Pancreas (tissue), 10 donors: ENCODE measurements at regions not wholly inside any gene's neighbourhood (a gene's known extent, or its start where the extent isn't known, plus 50 kb on each side); places are given as distances from the start of the nearest gene placed in this dataset.
A peak's percentile ranks its signal among the peaks of the same experiment; 100 is the strongest.

Experiments used
- ATAC-seq, 4 donors: fragments of 200-7000 bp; cut with Tn5 transposase; one replicate each; pipeline versions ENCODE4 v1.8.0 to v1.9.1; 2020; ENCODE audit warnings: mild to moderate bottlenecking in 4 of 4, moderate library complexity in 4 of 4
- DNase-seq, 6 donors: peaks; one replicate each; pipeline ENCODE4 v3.0.0-alpha.2; 2020
- FAIRE-seq: peaks from 2 replicates; lab custom pipeline; 2012; peaks lifted over from hg19 to GRCh38; lab: Jason Lieb, UNC
- H3K27ac ChIP-seq, 4 donors: fragments of 200-600 bp; sonication (generic); 1 replicate in 3 of 4; 2 replicates in 1 of 4; pipeline versions ENCODE4 v1.5.0 to v1.8.0; 2020
- H3K27me3 ChIP-seq, 4 donors: fragments of 200-600 bp; one replicate each; pipeline ENCODE4 v1.8.0; 2021
- H3K36me3 ChIP-seq, 3 donors: fragments of 200-600 bp; sonication (generic) in 1 of 3; one replicate each; pipeline versions ENCODE4 v1.5.0 to v1.8.0; 2020 to 2021
- H3K4me1 ChIP-seq, 3 donors: fragments of 200-600 bp; one replicate each; pipeline ENCODE4 v1.8.0; 2021
- H3K4me3 ChIP-seq, 4 donors: fragments of 200-600 bp; sonication (generic) in 2 of 4; one replicate each; pipeline versions ENCODE4 v1.5.0 to v1.8.0; 2020 to 2021
- H3K9me3 ChIP-seq, 4 donors: fragments of 200-600 bp; one replicate each; pipeline ENCODE4 v1.8.0; 2021
- WGBS, 2 donors: extraction: QIAGEN DNeasy Blood & Tissue Kit; methylation state at CpG; one replicate each; pipeline ENCODE4 v1.1.7; 2013; 5-methylcytosine and 5-hydroxymethylcytosine counted together
- intact Hi-C, 3 donors: fragments of 100-400 bp; cut with DNase I; formaldehyde crosslinking; loops; one replicate each; pipeline versions ENCODE4 v1.11.1 to v1.14.2; 2022
- TF ChIP-seq, protein P1 (sequence below), 4 donors: fragments of 200-600 bp; sonication (generic) in 3 of 4; IDR thresholded peaks; one replicate each; pipeline versions ENCODE4 v1.5.0 to v1.8.0; 2021; ENCODE audit warnings: antibody characterized with exemption in 4 of 4
- donor health status: healthy with polysubstance abuse.
- donor health status: DM: no; HTN: no; CAD: no; lungs with moderate emphysema.
- donor health status: DM: no; HTN: no; CAD: no.
- donor health status: control.
- donor health status: control.
- donor health status: Bipolar disorder and iron deficiency.
- donor health status: DM: yes; HTN: yes; CAD: no.
- donor health status: DM: no; HTN: no; CAD: no.
- donor health status: DM: no; HTN: no; CAD: no.
- donor health status: DM: yes; HTN: yes; CAD: no.

DNA sequence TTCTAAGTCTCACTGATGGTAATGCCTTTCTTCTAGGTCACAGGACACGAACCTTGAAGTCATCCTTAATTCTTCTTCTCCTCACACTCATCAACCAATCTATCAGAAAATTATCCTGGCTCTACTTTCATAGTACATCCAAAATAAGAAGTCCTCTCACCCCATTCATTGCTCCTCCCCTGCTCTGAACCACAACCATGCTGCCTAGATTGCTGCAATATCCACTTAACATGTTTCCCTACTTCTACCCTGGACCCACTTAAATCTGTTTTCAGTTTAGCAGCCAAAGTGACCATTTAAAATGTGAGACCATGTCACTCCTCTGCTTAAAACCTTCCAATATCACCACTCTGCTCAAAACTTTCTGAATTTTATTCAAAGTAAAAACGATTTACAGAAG is 445.9 kb upstream of the FAT3 start:
- Histone ChIP-seq H3K36me3 (no peaks in the 10 kb centered on the region), H3K4me3 (no peak overlapping the region), H3K27me3 (no peaks in the 10 kb centered on the region), H3K27ac (no peak overlapping the region), H3K9me3 (no peaks in the 10 kb centered on the region), H3K4me1 (no peaks in the 10 kb centered on the region)
- TF ChIP-seq, protein P1, sequence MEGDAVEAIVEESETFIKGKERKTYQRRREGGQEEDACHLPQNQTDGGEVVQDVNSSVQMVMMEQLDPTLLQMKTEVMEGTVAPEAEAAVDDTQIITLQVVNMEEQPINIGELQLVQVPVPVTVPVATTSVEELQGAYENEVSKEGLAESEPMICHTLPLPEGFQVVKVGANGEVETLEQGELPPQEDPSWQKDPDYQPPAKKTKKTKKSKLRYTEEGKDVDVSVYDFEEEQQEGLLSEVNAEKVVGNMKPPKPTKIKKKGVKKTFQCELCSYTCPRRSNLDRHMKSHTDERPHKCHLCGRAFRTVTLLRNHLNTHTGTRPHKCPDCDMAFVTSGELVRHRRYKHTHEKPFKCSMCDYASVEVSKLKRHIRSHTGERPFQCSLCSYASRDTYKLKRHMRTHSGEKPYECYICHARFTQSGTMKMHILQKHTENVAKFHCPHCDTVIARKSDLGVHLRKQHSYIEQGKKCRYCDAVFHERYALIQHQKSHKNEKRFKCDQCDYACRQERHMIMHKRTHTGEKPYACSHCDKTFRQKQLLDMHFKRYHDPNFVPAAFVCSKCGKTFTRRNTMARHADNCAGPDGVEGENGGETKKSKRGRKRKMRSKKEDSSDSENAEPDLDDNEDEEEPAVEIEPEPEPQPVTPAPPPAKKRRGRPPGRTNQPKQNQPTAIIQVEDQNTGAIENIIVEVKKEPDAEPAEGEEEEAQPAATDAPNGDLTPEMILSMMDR (IDR thresholded peaks at IDR 0.05): no peak
- 50 to 57% methylated on average over 2 of the region's 2 CpGs for WGBS, 2 donors
- FAIRE-seq (no peak), DNase-seq (no peak), ATAC-seq (no peak)
- intact Hi-C loops: no loop called here

DNA sequence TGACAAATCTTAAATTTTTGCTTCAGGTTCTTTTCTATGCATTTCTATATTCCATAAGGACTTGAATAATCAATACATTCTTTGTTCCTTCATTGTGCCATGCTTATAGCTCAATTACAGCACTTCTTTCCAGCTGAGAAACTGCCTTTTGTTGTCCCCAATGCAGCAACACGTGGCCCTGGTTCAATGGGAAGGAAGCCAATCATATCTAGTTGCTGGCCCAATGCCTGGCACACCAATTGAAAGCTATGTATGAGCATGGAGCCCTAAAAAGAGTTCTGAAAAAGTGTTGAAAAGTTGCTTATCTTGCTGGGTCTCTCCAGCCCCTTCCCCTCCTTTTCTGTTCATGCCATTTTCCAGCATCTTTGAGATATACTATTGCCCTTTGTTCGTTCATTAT is 448.0 kb upstream of the FAT3 start:
- Histone ChIP-seq H3K4me1 (no peaks in the 10 kb centered on the region), H3K36me3 (no peaks in the 10 kb centered on the region), H3K27me3 (no peaks in the 10 kb centered on the region), H3K4me3 (no peak overlapping the region), H3K27ac (no peak overlapping the region), H3K9me3 (no peaks in the 10 kb centered on the region)
- 21 to 31% methylated on average over 2 of the region's 2 CpGs for WGBS, 2 donors
- intact Hi-C loops: no loop called here
- FAIRE-seq (no peak), DNase-seq (peak in 3 of 6 donors; percentile 26 to 43 (median 40)), ATAC-seq (peak in 2 of 4 donors; percentile 63 to 74)
- TF ChIP-seq, protein P1 (IDR thresholded peaks at IDR 0.05): no peak

DNA sequence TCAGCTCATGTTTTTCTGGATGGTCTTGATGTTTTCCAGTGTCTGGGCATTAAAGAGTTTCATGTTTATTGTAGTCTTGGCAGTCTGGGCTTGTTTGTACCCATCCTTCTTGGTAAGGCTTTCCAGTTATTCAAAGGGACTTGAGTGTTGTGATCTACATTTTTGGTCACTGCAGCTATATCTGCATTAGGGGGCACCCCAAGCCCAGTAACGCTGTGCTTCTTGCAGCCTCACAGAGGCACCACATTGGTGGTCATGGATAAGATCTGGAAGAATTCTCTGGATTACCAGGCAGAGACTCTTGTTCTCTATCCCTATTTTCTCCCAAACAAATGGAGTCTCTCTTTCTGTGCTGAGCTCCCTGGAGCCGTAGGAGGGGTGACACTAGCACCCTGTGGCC is 451.5 kb upstream of the FAT3 start:
- Histone ChIP-seq H3K27me3 (no peaks in the 10 kb centered on the region), H3K36me3 (no peaks in the 10 kb centered on the region), H3K9me3 (no peaks in the 10 kb centered on the region), H3K27ac (no peak overlapping the region), H3K4me3 (no peak overlapping the region), H3K4me1 (no peaks in the 10 kb centered on the region)
- FAIRE-seq: no peak
- no peak for DNase-seq
- no peak for ATAC-seq
- intact Hi-C loops: no loop called here
- WGBS, 2 donors: 82 to 84% methylated on average over 2 of the region's 2 CpGs
- TF ChIP-seq, protein P1 (IDR thresholded peaks at IDR 0.05): no peak

DNA sequence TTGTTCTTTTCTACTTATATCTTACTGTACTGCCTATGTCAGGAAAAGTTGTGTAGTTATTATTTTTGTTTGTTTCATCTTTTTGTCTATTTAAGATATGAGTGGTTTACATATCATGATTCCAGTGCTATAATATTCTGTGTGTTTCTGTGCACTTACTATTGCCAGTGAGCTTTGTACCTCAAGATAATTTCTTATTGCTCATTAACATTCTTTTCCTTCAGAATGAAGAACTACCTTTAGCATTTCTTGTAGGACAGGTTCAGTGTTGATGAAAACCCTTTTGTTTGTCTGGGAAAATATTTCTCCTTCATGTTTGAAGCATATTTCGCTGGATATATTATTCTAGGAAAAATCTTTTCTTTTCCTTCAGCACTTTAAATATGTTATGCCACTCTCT is 452.7 kb upstream of the FAT3 start:
- Histone ChIP-seq H3K36me3 (no peaks in the 10 kb centered on the region), H3K9me3 (no peaks in the 10 kb centered on the region), H3K4me1 (no peaks in the 10 kb centered on the region), H3K27me3 (no peaks in the 10 kb centered on the region), H3K27ac (no peak overlapping the region), H3K4me3 (no peak overlapping the region)
- ATAC-seq (no peak), DNase-seq (no peak), FAIRE-seq (peak; percentile 61)
- TF ChIP-seq, protein P1 (IDR thresholded peaks at IDR 0.05): no peak
- WGBS, 2 donors: 26 to 30% methylated on average over 1 of the region's 1 CpG
- intact Hi-C loops: no loop called here

DNA sequence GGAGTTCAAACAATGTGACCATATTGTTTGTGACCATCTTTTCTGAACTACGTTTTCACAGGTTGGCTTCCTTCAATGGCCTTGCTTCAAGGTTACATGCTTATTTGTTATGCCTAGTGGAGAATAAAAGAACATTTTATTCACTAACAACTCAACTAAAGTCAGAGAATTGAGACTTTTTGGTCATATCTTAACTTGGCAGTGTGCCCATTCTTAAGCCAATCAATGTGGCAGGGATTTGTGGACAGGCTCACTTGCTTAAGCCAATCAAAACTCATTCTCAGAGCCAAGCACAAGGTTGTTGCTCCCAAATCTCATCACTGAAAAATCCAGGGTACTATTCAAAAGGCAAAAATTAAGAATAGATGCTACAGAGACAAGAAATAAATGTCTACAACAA is 455.8 kb upstream of the FAT3 start:
- DNase-seq (no peak), FAIRE-seq (no peak), ATAC-seq (no peak)
- H3K27ac ChIP-seq: no peak overlapping the region
- no peak overlapping the region for H3K4me3 ChIP-seq
- no peaks in the 10 kb centered on the region for H3K9me3 ChIP-seq
- no peaks in the 10 kb centered on the region for H3K4me1 ChIP-seq
- WGBS, 2 donors: 24 to 25% methylated on average over 1 of the region's 1 CpG
- intact Hi-C loops: no loop called here
- H3K27me3 ChIP-seq: no peaks in the 10 kb centered on the region
- TF ChIP-seq, protein P1 (IDR thresholded peaks at IDR 0.05): no peak
- H3K36me3 ChIP-seq: no peaks in the 10 kb centered on the region
